Neural cell (in vitro differentiated cells): ENCODE measurements at regions not wholly inside any gene's neighbourhood (a gene's known extent, or its start where the extent isn't known, plus 50 kb on each side); places are given as distances from the start of the nearest gene placed in this dataset.

ENCODE experiments used
- EP300 ChIP-seq: fragments of 450-650 bp; conservative IDR thresholded peaks from 2 replicates; pipeline ENCODE4 v1.6.1; 2014; ENCODE audit warnings: antibody characterized with exemption, mild to moderate bottlenecking, moderate library complexity; ENCODE audit not compliant: poor library complexity, severe bottlenecking
- EZH2 ChIP-seq: fragments of 200-600, 300-800 bp; shearing (Covaris generic), sonication (generic); IDR thresholded peaks from 2 replicates; pipeline ENCODE4 v1.6.1; 2014; ENCODE audit warnings: antibody characterized with exemption, low read length, borderline replicate concordance, mild to moderate bottlenecking; ENCODE audit not compliant: insufficient read depth, poor library complexity, severe bottlenecking
- POLR2AphosphoS5 ChIP-seq: IDR thresholded peaks from 2 replicates; pipeline ENCODE4 v1.6.1; 2012
- TF ChIP-seq, protein P1 (sequence below): fragments of 450-650 bp; IDR thresholded peaks from 2 replicates; pipeline ENCODE4 v1.5.1; 2014; ENCODE audit warnings: antibody characterized with exemption, mild to moderate bottlenecking, moderate library complexity; ENCODE audit not compliant: poor library complexity, severe bottlenecking

DNA sequence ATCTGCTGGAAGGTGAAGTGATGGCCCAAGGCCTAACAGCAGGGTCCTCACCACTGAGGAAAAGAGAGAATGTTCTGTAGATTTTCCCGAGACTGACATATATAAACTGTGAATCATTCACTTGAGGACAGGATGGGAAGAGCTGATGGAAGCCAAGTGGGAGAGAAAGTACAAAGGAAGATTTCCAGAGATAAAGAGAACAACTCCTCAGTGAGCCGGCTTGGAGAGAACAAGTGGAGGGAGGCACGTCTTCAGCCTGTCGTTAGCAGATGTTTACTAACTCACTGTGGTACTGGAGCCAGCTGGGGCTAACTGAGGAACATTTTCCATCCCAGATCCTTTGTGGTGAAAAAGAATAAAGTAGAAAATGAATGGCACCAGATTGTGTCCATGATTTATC is 552.9 kb upstream of the TNP1 start:
- TF ChIP-seq EP300: no peak
- TF ChIP-seq, protein P1, sequence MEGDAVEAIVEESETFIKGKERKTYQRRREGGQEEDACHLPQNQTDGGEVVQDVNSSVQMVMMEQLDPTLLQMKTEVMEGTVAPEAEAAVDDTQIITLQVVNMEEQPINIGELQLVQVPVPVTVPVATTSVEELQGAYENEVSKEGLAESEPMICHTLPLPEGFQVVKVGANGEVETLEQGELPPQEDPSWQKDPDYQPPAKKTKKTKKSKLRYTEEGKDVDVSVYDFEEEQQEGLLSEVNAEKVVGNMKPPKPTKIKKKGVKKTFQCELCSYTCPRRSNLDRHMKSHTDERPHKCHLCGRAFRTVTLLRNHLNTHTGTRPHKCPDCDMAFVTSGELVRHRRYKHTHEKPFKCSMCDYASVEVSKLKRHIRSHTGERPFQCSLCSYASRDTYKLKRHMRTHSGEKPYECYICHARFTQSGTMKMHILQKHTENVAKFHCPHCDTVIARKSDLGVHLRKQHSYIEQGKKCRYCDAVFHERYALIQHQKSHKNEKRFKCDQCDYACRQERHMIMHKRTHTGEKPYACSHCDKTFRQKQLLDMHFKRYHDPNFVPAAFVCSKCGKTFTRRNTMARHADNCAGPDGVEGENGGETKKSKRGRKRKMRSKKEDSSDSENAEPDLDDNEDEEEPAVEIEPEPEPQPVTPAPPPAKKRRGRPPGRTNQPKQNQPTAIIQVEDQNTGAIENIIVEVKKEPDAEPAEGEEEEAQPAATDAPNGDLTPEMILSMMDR: no peak
- TF ChIP-seq POLR2AphosphoS5: no peak
- TF ChIP-seq EZH2: no peak
